ENCODE measurements at regions not wholly inside any gene's neighbourhood (a gene's known extent, or its start where the extent isn't known, plus 50 kb on each side); places are given as distances from the start of the nearest gene placed in this dataset.

- Mint-ChIP-seq H3K27me3 (ENCODE audit: insufficient read depth) (peaks cover 2% of the 10 kb centered on the region), H3K9me3 (peaks cover 18% of the 10 kb centered on the region), H3K36me3 (ENCODE audit: low read depth) (no peaks in the 10 kb centered on the region), H3K4me3 (no peak overlapping the region), H3K27ac (no peak overlapping the region), H3K4me1 (no peaks in the 10 kb centered on the region)
- Histone ChIP-seq H3K4me3 (ENCODE audit: low read length) (no peak overlapping the region), H3K27me3 (ENCODE audit: control insufficient read depth, insufficient read depth, low read length, poor library complexity, severe bottlenecking) (no peaks in the 10 kb centered on the region), H3K27ac (ENCODE audit: low read depth, low read length) (no peak overlapping the region), H3K36me3 (ENCODE audit: control insufficient read depth, insufficient read depth, low read length) (no peaks in the 10 kb centered on the region), H3K9ac (ENCODE audit: extremely low read depth, low read length, poor library complexity, severe bottlenecking) (no peak overlapping the region), H3K4me1 (ENCODE audit: control insufficient read depth, insufficient read depth, low read length) (no peaks in the 10 kb centered on the region), H3K9me3 (ENCODE audit: control insufficient read depth, low read length) (peaks cover 19% of the 10 kb centered on the region)
- no peak for TF ChIP-seq CTCF (conservative IDR thresholded peaks at IDR 0.05)
- DNase-seq = no peak
- WGBS, 2 experiments (ENCODE audit: insufficient coverage in 1 of 2, insufficient read length in 1 of 2) = 91 to 100% methylated on average over 5 to 6 of the region's 6 CpGs
These were observed 160.9 kb downstream of the OAT start for GRCh38 chr10:124257781-124258180.

GRCh38 chr10:124256151-124256550 is 162.6 kb downstream of the OAT start:
- no peaks in the 10 kb centered on the region for H3K36me3 Mint-ChIP-seq (ENCODE audit: low read depth)
- Histone ChIP-seq H3K9me3 (ENCODE audit: control insufficient read depth, low read length) (peaks cover 19% of the 10 kb centered on the region), H3K36me3 (ENCODE audit: control insufficient read depth, insufficient read depth, low read length) (no peaks in the 10 kb centered on the region), H3K27ac (ENCODE audit: low read depth, low read length) (no peak overlapping the region), H3K4me3 (ENCODE audit: low read length) (no peak overlapping the region), H3K27me3 (ENCODE audit: control insufficient read depth, insufficient read depth, low read length, poor library complexity, severe bottlenecking) (no peaks in the 10 kb centered on the region), H3K4me1 (ENCODE audit: control insufficient read depth, insufficient read depth, low read length) (no peaks in the 10 kb centered on the region), H3K9ac (ENCODE audit: extremely low read depth, low read length, poor library complexity, severe bottlenecking) (no peak overlapping the region)
- H3K4me3 Mint-ChIP-seq = no peak overlapping the region
- peaks cover 2% of the 10 kb centered on the region for H3K27me3 Mint-ChIP-seq (ENCODE audit: insufficient read depth)
- 80 to 82% methylated on average over 3 to 6 of the region's 6 CpGs for WGBS, 2 experiments (ENCODE audit: insufficient coverage in 1 of 2, insufficient read length in 1 of 2)
- DNase-seq = no peak
- H3K9me3 Mint-ChIP-seq = peaks cover 18% of the 10 kb centered on the region
- no peaks in the 10 kb centered on the region for H3K4me1 Mint-ChIP-seq
- TF ChIP-seq CTCF (conservative IDR thresholded peaks at IDR 0.05) = no peak
- H3K27ac Mint-ChIP-seq = no peak overlapping the region

GRCh38 chr10:124255556-124255955 is 162.2 kb upstream of the CHST15 start:
- Histone ChIP-seq H3K9me3 (ENCODE audit: control insufficient read depth, low read length) (peaks cover 19% of the 10 kb centered on the region), H3K36me3 (ENCODE audit: control insufficient read depth, insufficient read depth, low read length) (no peaks in the 10 kb centered on the region), H3K4me1 (ENCODE audit: control insufficient read depth, insufficient read depth, low read length) (no peaks in the 10 kb centered on the region), H3K27me3 (ENCODE audit: control insufficient read depth, insufficient read depth, low read length, poor library complexity, severe bottlenecking) (no peaks in the 10 kb centered on the region), H3K27ac (ENCODE audit: low read depth, low read length) (no peak overlapping the region), H3K4me3 (ENCODE audit: low read length) (no peak overlapping the region), H3K9ac (ENCODE audit: extremely low read depth, low read length, poor library complexity, severe bottlenecking) (no peak overlapping the region)
- TF ChIP-seq CTCF (conservative IDR thresholded peaks at IDR 0.05) = no peak
- DNase-seq = no peak
- Mint-ChIP-seq H3K27me3 (ENCODE audit: insufficient read depth) (peaks cover 2% of the 10 kb centered on the region), H3K9me3 (peaks cover 18% of the 10 kb centered on the region), H3K4me1 (no peaks in the 10 kb centered on the region), H3K4me3 (no peak overlapping the region), H3K36me3 (ENCODE audit: low read depth) (no peaks in the 10 kb centered on the region), H3K27ac (no peak overlapping the region)
- 96 to 99% methylated on average over 3 to 5 of the region's 5 CpGs for WGBS, 2 experiments (ENCODE audit: insufficient coverage in 1 of 2, insufficient read length in 1 of 2)
